Adipocyte (in vitro differentiated cells): ENCODE measurements at regions not wholly inside any gene's neighbourhood (a gene's known extent, or its start where the extent isn't known, plus 50 kb on each side); places are given as distances from the start of the nearest gene placed in this dataset.
A peak's percentile ranks its signal among the peaks of the same experiment; 100 is the strongest.
"Not testable (repeated sequence)": the region's sequence is repeated elsewhere in the genome, so short reads cannot be mapped to it uniquely, and the experiment has no call there.

Source experiments
- DNase-seq: peaks from one replicate; pipeline ENCODE4 v3.0.0-alpha.2; 2015; ENCODE audit warnings: low read depth
- H3K27me3 ChIP-seq: replicated peaks from 2 replicates; pipeline ENCODE4 v1.7.0; 2013; ENCODE audit warnings: mild to moderate bottlenecking, low read length, moderate library complexity; ENCODE audit not compliant: control insufficient read depth, insufficient read depth
- H3K36me3 ChIP-seq: 2 replicates; pipeline ENCODE4 v1.7.0; 2013; ENCODE audit warnings: low read length, mild to moderate bottlenecking, moderate library complexity; ENCODE audit not compliant: control insufficient read depth, insufficient read depth, severe bottlenecking
- H3K4me1 ChIP-seq: 2 replicates; pipeline ENCODE4 v1.7.0; 2013; ENCODE audit warnings: mild to moderate bottlenecking, low read length, moderate library complexity; ENCODE audit not compliant: control insufficient read depth, insufficient read depth
- H3K4me3 ChIP-seq: 2 replicates; pipeline ENCODE4 v1.7.0; 2013; ENCODE audit warnings: mild to moderate bottlenecking, low read length, moderate library complexity
- H3K9ac ChIP-seq: 2 replicates; pipeline ENCODE4 v1.7.0; 2013; ENCODE audit warnings: mild to moderate bottlenecking, low read length, moderate library complexity
- H3K9me3 ChIP-seq: 2 replicates; pipeline ENCODE4 v1.7.0; 2013; ENCODE audit warnings: mild to moderate bottlenecking, low read length, moderate library complexity; ENCODE audit not compliant: control insufficient read depth

GRCh38 chrX:123085311-123085940 is 98.7 kb upstream of the GRIA3 start:
- no peak overlapping the region for H3K4me3 ChIP-seq
- peaks cover 53% of the 10 kb centered on the region for H3K4me1 ChIP-seq
- no peaks in the 10 kb centered on the region for H3K27me3 ChIP-seq
- no peaks in the 10 kb centered on the region for H3K9me3 ChIP-seq
- no peaks in the 10 kb centered on the region for H3K36me3 ChIP-seq
- H3K9ac ChIP-seq, result no peak overlapping the region
- DNase-seq, result no peak

DNA sequence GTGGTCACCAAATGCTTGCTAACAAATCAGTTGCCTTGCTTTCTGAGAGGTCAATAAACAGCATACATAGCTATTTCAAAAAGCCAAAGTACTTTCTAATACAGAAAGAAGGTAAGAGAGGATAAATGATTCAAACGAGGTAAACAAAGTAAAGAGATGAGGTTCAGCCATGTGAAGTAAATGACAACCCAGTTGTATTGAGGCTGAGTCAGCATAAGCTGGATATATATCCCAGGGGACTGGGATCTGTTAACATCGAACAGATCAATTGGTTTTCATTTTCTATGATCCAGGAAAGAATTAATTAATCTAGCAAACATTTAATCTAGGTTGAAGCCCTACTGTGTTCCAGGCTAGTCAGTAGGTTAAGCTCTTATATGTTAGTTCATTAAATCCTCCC is 97.3 kb upstream of the GRIA3 start:
- H3K9me3 ChIP-seq, result no peaks in the 10 kb centered on the region
- no peak overlapping the region for H3K9ac ChIP-seq
- no peaks in the 10 kb centered on the region for H3K27me3 ChIP-seq
- H3K4me1 ChIP-seq, result peaks cover 53% of the 10 kb centered on the region
- DNase-seq, result no peak
- H3K4me3 ChIP-seq, result no peak overlapping the region
- no peaks in the 10 kb centered on the region for H3K36me3 ChIP-seq

DNA sequence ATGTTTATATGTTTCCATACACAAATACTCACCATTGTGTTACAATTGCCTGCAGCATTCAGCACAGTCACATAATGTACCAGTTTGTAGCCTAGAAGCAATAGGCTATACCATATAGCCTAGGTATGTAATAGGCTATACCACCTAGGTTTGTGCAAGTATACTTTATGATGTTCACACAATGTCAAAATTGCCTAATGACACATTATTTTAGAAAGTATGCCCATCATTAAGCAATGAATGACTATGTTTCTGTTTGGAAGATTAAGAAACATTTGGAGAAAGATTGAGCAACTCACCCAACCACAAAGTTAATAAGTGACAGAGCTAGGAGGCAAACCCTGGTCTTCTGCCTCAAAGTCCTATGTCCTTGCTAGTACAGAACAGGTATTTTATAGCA is 96.8 kb upstream of the GRIA3 start:
- Histone ChIP-seq H3K27me3 (no peaks in the 10 kb centered on the region), H3K9me3 (no peaks in the 10 kb centered on the region), H3K9ac (peak overlapping the region; percentile 52), H3K4me1 (peaks cover 53% of the 10 kb centered on the region), H3K4me3 (no peak overlapping the region), H3K36me3 (no peaks in the 10 kb centered on the region)
- DNase-seq, result peak; percentile 81

GRCh38 chrX:123088331-123088730 is 95.7 kb upstream of the GRIA3 start:
- no peaks in the 10 kb centered on the region for H3K36me3 ChIP-seq
- DNase-seq, result peak; percentile 57
- H3K9ac ChIP-seq, result peak overlapping the region; percentile 52
- H3K9me3 ChIP-seq, result no peaks in the 10 kb centered on the region
- no peak overlapping the region for H3K4me3 ChIP-seq
- peaks cover 52% of the 10 kb centered on the region for H3K4me1 ChIP-seq
- no peaks in the 10 kb centered on the region for H3K27me3 ChIP-seq

- Histone ChIP-seq H3K9ac (no peak overlapping the region), H3K4me3 (no peak overlapping the region), H3K4me1 (peaks cover 48% of the 10 kb centered on the region), H3K9me3 (no peaks in the 10 kb centered on the region), H3K27me3 (no peaks in the 10 kb centered on the region), H3K36me3 (no peaks in the 10 kb centered on the region)
- DNase-seq, result no peak
Observed at GRCh38 chrX:123088930-123089329, 95.1 kb upstream of the GRIA3 start.

DNA sequence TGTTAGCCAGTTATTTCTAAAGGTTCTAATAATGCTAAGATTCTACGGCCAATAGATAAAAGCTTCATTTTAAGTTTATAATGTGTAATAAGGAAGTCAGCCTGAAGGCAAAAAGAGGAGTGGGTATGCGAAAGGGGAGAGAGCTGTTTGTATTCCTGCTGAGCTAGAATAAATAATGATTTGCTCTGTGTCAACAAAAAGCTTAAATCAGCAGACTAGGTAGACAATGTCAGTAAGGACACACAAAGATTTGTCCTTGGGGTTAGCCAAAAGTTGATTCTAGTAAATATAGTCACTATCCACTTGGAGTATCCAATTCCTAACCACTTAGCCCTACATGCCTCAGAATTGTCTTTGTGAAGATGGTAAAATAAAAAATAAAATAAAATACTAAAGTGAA is 90.3 kb upstream of the GRIA3 start:
- DNase-seq, result no peak
- Histone ChIP-seq H3K4me3 (no peak overlapping the region), H3K36me3 (no peaks in the 10 kb centered on the region), H3K4me1 (peaks cover 6% of the 10 kb centered on the region), H3K9me3 (peaks cover 3% of the 10 kb centered on the region), H3K27me3 (no peaks in the 10 kb centered on the region), H3K9ac (no peak overlapping the region)

DNA sequence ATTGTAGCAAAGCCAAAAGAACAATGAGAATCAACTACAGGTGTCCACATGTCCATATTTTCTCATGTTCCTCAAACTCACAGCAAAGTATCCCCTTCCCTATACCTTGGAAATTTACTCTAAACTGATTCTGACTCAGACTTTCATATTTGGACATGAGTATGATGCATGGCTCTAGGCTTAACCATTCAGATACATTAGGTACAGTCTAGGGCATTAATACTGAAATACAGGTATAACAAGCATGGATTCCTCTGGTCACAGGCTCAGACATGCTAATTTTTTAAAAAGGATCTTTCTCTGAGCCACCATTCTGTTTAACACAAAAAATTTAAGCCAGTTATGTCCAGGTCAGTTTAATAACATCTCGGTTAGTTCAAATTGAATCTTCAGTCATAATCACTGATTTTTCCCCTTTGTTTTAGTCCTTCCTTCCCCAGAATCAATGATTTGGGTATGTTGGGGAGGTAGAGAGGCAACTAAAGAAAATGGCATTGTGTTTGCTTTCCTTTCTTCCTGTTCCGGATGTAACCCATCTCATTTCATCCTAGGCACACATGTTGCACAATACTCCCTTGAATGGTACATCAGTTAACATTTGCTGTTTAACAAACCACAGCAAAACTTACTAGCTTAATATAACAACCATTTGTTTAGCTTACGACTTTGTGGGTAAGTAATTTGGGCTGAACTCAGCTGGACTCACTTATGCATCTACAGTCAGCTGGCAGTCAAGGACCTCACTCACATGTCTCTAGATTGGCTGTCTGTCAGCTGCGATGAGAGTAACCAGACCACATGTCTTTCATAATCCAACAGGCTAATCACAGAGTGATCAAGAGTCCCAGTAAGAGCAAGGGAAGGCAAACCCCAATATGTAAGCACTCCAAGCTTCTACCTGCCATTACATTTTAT is 75.3 kb upstream of the GRIA3 start:
- Histone ChIP-seq H3K4me1 (peaks cover 5% of the 10 kb centered on the region), H3K27me3 (no peaks in the 10 kb centered on the region), H3K36me3 (no peaks in the 10 kb centered on the region), H3K4me3 (no peak overlapping the region), H3K9ac (no peak overlapping the region), H3K9me3 (no peaks in the 10 kb centered on the region)
- DNase-seq, result peak; percentile 18

DNA sequence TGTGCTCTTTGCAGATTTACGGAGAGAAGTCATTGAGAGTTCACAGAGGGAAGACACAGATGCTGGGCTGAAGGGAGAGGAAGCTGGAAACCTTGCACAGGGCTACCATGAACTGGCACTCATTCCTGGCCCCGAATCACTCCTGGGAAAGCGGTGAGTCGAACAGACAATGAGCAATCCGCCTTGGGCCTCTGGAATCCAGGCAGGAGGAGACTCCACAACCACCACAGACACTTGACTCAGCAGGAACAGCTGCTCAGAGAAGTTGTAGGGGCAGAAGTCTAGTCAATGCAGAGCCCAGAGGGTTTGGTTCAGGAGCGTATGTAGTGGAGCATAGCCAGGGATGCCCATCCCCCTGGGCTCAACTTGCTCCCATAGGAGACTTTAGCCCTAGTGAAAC is 62.8 kb upstream of the GRIA3 start:
- no peak for DNase-seq
- Histone ChIP-seq H3K36me3 (no peaks in the 10 kb centered on the region), H3K4me1 (no peaks in the 10 kb centered on the region), H3K4me3 (no peak overlapping the region), H3K9ac (no peak overlapping the region), H3K9me3 (no peaks in the 10 kb centered on the region), H3K27me3 (no peaks in the 10 kb centered on the region)

- not testable (repeated sequence) for H3K9ac ChIP-seq, H3K4me3 ChIP-seq, H3K4me1 ChIP-seq, DNase-seq, H3K27me3 ChIP-seq, H3K36me3 ChIP-seq
- peaks cover 15% of the 10 kb centered on the region for H3K9me3 ChIP-seq
Observed at GRCh38 chrX:123129805-123130204, 54.3 kb upstream of the GRIA3 start.
